PC-3 (cell line): ENCODE measurements at regions not wholly inside any gene's neighbourhood (a gene's known extent, or its start where the extent isn't known, plus 50 kb on each side); places are given as distances from the start of the nearest gene placed in this dataset.
"Not testable (repeated sequence)": the region's sequence is repeated elsewhere in the genome, so short reads cannot be mapped to it uniquely, and the experiment has no call there.

Experiments used
- CTCF ChIP-seq: fragments of 300-600 bp; sonication (generic); conservative IDR thresholded peaks from 2 replicates; pipeline ENCODE4 v1.5.1; 2017; ENCODE audit warnings: antibody characterized with exemption, low read depth, mild to moderate bottlenecking, low read length
- EZH2 ChIP-seq: fragments of 300-600 bp; sonication (generic); IDR thresholded peaks from one replicate; pipeline ENCODE4 v1.6.1; 2017; ENCODE audit warnings: antibody characterized with exemption, mild to moderate bottlenecking, low read length; ENCODE audit not compliant: unreplicated experiment
- EZH2phosphoT487 ChIP-seq: fragments of 300-600 bp; sonication (generic); IDR thresholded peaks from 2 replicates; pipeline ENCODE4 v1.6.1; 2018; ENCODE audit warnings: mild to moderate bottlenecking, antibody characterized with exemption, low read length, borderline replicate concordance

- TF ChIP-seq CTCF, EZH2, EZH2phosphoT487: not testable (repeated sequence)
Observed at GRCh38 chr7:35956988-35957387, 156.1 kb downstream of the SEPTIN7 start.
